Activated CD4-positive, alpha-beta T cell treated with anti-CD3 and anti-CD28 coated beads, Interleukin-2, Interleukin-4, amounts not matched to agents 100 ng/mL and 50 ng/mL, durations not matched to agents 16 hours and 8 hours (primary cell): ENCODE measurements at regions not wholly inside any gene's neighbourhood (a gene's known extent, or its start where the extent isn't known, plus 50 kb on each side); places are given as distances from the start of the nearest gene placed in this dataset.
"Not testable (repeated sequence)": the region's sequence is repeated elsewhere in the genome, so short reads cannot be mapped to it uniquely, and the experiment has no call there.

ENCODE experiments used
- DNase-seq: peaks from one replicate; pipeline ENCODE4 v3.0.0-alpha.2; 2020; ENCODE audit warnings: low spot score

DNA sequence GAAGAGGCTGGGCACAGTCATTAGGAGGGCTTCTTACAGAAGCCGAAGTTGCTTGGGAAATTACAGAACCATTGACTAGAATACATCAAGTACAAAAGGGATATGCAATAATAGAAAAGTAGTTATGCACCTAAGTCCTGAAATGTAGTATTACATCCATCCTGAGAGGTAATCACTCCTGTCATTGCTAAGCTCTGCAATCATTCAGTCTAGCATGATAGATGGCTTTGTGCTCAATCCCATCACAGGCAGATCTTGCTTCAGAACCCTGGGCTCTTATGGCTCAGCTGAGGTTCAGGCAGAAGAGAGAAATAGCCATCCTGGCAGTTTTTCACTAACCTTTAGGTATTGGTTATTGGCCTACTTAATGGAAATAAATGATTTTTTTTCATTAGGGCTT is 231.7 kb upstream of the AFF2 start:
- no peak for DNase-seq

- DNase-seq: no peak
Observed at GRCh38 chrX:148269513-148269912, 230.9 kb upstream of the AFF2 start.

- DNase-seq: peak; percentile 25
Observed at GRCh38 chrX:148270499-148270898, 229.9 kb upstream of the AFF2 start.

DNA sequence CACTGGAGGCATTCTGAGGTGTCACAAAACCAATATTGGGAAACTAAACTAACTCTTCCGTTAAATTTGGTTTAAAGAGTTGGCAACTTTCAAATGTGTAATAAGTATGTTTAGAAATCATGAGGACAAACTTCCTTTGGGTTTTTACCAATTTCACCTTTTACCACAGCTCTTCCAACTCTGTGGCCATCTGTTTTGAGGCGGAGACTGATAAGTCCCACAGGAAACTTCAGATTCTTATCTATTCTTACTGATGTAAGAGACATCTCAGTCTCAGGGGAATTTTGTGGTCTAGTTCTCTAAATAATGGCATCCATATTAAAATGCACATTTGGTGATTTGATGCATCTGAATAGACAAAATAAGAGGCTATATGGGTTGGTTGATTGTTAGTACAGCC is 229.2 kb upstream of the AFF2 start:
- no peak for DNase-seq

GRCh38 chrX:148281920-148282319 is 218.5 kb upstream of the AFF2 start:
- no peak for DNase-seq

DNA sequence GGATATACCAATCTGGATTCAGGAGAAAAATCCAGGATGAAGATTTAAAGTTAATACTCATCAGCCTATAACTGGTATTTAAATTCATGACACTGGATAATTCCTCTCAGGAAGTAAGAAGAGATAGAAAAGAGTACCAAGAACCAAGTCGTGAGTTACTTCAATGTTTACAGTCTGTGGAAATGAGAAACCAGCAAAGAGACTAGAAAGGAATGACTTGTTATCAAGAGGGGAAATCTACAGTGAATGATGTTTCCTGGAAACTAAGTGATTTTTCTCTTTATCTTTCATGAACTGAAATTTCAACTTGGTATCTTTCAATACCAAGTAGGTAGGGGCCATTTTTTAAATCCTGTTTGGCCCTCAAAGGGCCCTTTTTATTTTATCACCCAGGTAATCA is 217.9 kb upstream of the AFF2 start:
- DNase-seq: peak; percentile 17

DNA sequence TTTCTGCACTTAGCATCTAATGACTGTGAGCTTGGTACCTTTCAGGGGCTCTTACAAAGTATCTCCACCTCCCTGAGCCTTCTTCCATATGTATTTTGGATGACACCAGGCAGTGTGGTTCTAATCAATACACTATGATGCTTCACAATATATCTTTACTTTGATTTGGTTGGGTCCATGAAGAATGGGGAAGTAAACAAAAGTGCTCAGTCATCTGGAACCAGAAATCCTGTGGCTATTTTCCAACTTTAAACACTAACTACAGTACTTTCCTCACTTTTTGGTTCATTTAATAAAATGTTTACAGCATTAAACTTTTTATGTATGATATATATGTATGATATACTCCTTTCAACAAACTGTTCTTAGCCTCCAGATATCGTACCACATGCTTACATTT is 216.4 kb upstream of the AFF2 start:
- DNase-seq: no peak

DNA sequence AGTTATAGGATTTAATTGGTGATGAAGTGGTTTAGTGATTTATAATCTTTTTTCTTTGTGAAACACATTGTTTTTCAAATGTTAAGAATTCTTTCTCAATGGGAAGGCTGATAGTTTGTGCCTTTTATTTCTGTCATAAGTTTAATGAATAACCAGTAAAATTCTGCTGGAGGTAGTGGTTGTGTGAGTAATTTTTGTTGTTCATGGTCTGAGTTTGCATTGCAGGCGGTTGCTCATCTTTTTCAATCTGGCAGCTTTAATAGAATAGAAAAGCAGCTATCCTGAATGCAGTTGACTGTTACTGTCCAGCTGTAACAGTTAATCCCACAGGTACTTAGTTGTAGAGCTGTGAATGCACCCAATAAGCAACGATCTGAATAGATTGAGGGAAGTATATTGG is 215.6 kb upstream of the AFF2 start:
- DNase-seq: no peak

- no peak for DNase-seq
Observed at GRCh38 chrX:148288451-148288850, 212.0 kb upstream of the AFF2 start.

- DNase-seq: no peak
Observed at GRCh38 chrX:148290041-148290440, 210.4 kb upstream of the AFF2 start.

DNA sequence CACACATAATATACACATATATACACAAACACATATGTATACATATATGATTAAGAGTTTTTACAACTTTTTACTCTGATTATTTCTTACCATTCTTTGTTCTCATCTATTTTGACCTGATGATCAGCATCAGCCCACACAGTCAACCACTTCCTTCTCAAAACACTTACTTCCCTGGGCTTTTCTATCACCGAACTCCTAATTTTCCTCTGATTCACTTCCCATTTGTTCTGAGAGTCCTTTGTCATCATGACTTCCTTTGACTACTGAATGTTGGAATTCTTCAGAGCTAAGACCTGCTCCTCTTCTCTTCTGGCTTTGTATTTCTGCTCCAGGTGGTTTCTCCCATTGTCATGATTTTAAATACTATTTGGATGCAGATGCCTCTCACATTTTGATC is 209.5 kb upstream of the AFF2 start:
- no peak for DNase-seq

- peak; percentile 37 for DNase-seq
Observed at GRCh38 chrX:148298737-148299136, 201.7 kb upstream of the AFF2 start.

GRCh38 chrX:148305214-148305613 is 195.2 kb upstream of the AFF2 start:
- DNase-seq: not testable (repeated sequence)

DNA sequence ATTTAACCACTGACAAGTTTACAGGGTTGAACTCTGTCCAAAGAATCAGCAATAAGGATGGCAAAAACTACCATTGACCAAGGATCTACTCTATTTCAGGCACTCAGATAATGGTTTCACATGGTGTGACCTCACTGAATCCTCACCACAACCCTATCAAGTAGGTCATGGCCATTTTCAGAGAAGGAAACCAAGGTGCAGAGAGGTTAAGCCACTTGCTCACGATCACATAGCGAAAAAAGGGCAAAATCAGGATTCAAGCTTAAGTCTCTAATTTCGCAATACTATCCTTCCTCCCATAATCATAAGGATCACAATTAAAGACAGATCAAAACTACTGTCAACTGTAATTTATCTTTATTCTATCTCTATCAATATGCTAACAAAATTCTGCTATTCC is 191.0 kb upstream of the AFF2 start:
- no peak for DNase-seq

- peak; percentile 86 for DNase-seq
Observed at GRCh38 chrX:148310426-148311165, 189.8 kb upstream of the AFF2 start.

- no peak for DNase-seq
Observed at GRCh38 chrX:148311544-148311943, 188.9 kb upstream of the AFF2 start.

GRCh38 chrX:148314876-148315275 is 185.5 kb upstream of the AFF2 start:
- DNase-seq: no peak

DNA sequence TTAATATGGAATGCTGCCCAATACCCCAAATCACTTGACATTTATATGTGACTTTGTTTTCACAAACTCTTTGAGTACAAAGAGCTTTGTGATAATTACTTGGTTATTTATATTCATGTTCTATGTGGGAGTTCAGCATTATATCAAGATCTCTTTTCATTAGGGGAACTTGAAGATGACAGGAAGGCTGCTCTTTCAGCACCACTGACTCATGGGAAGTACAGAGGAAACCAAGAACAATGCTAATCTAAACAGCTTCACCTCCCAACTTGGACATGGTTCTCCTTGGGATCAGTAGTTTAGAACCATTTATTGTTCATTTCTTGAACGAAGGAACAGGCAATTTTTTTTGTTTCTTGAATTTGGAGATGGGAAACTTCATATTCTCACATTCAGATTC is 184.0 kb upstream of the AFF2 start:
- no peak for DNase-seq

DNA sequence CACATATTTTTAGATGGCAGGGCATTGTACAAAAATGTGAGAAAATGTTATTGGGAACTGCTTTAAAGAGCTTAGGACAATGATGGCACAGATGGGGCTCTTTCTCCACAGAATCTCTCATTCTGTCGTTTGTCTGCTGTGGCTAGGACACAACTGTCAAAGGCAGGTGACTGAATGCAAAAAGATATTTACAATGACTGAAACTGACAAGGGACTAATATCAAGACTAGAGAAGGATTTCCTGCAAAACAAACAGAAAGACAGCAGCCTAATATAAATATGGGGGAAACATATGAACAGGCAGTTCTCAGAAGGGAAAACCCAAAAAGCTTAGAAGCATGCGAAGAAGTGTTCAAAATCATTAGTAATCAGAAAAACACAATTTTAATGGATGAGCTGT is 177.5 kb upstream of the AFF2 start:
- DNase-seq: peak; percentile 28

DNA sequence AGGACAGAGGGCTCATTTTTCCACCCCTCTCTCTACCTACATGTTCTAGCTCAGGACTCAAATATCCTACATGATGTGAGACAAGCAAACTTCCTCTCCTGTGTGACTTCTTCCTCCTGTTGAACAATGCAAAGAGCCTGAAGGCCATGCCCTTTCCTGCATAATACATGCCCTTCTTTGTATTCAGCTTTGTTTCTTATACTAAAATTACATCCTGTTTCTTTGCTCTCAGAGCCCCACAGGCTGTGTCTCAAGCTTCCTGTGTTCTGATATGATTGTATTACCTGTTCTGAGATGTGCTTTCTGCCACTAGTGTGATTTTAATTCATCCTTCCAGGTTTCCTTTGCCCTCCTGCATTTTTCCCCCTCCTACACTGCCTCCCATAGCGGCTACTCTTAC is 166.4 kb upstream of the AFF2 start:
- peak; percentile 26 for DNase-seq

- no peak for DNase-seq
Observed at GRCh38 chrX:148337873-148338272, 162.5 kb upstream of the AFF2 start.

DNA sequence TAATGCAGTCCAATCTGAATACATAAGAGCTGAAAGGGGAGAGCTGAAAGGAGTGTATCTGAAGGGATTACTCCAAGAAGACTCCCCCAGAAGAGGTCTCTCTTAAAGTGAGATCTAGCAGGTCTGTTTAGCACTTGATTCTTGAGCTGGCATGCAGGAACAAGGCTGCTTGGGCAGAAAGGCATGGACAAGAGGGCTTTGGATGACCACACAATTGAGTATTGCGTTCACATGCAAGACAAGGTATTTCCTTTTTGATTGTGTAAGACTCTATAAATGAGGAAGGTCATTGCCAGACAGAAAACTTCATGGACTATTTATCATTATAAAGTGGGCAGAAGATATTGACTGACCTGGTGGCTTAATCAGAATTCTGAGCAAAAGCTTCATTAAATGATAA is 145.5 kb upstream of the AFF2 start:
- no peak for DNase-seq

- DNase-seq: no peak
Observed at GRCh38 chrX:148361641-148362040, 138.8 kb upstream of the AFF2 start.

DNA sequence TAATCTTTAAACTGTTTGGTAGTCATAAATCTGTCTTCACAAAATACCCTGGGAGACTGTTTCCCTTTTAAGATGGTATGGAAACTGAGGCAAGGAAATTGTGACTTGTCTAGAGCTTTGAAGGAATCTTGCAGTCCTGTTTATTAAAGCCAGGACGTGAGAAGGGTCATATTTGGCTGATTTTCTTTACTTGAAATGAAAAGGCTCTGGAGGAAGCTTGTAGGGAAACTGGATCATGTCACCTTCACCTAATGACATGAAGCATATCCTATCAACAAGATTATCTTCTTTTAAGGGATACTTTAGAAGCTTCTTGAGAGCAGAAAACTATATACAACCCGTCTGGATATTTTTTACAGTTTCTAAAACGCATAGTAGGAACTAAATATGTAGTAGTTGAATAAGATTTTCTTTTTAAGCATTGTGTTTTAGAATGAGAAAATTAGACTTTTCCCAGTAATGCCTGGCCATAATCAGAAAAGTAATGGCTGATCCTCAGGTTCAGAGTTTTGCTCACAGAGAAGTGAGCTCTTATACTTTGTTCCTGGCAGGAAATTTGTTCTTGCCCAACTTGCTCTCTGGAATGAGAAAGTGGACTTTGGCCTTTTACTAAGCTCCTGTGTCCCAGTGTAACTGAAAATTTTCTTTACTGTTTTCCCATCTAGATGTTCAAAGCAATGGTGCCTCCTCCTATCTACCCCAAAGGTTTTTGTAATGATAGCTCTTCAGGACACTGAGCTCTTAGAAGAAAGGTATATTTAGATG is 136.8 kb upstream of the AFF2 start:
- DNase-seq: no peak
